CD14-positive monocyte (primary cell): ENCODE measurements at regions not wholly inside any gene's neighbourhood (a gene's known extent, or its start where the extent isn't known, plus 50 kb on each side); places are given as distances from the start of the nearest gene placed in this dataset.

Source experiments
- DNase-seq, 3 donors: peaks; one replicate each; pipeline ENCODE4 v3.0.0-alpha.2; 2011 to 2022
- H2AFZ ChIP-seq: 2 replicates; pipeline ENCODE4 v1.6.0; 2012; ENCODE audit warnings: mild to moderate bottlenecking, low read depth, low read length, inconsistent platforms; ENCODE audit not compliant: insufficient read depth, poor library complexity, severe bottlenecking
- H3K27ac ChIP-seq, 2 donors: 1 replicate in 1 of 2; 2 replicates in 1 of 2; pipeline ENCODE4 v1.5.1; 2012 to 2013; ENCODE audit warnings: low read length in 2 of 2, control low read depth in 1 of 2, inconsistent platforms in 1 of 2, low read depth in 1 of 2, mild to moderate bottlenecking in 1 of 2
- H3K27me3 ChIP-seq, 2 donors: one replicate each; pipeline versions ENCODE4 v1.6.0 to v1.6.1; 2011 to 2013; ENCODE audit warnings: low read length in 2 of 2; ENCODE audit not compliant: control insufficient read depth in 2 of 2, insufficient read depth in 2 of 2
- H3K36me3 ChIP-seq, 2 donors: replicated peaks in 1 of 2; 1 replicate in 1 of 2; 2 replicates in 1 of 2; pipeline versions ENCODE4 v1.5.1 to v1.6.1; 2012 to 2013; ENCODE audit warnings: low read length in 2 of 2, control low read depth in 1 of 2, inconsistent platforms in 1 of 2, mild to moderate bottlenecking in 1 of 2; ENCODE audit not compliant: insufficient read depth in 2 of 2, control insufficient read depth in 1 of 2
- H3K4me1 ChIP-seq, 2 donors: 1 replicate in 1 of 2; 2 replicates in 1 of 2; pipeline versions ENCODE4 v1.5.1 to v1.6.1; 2012 to 2013; ENCODE audit warnings: low read length in 2 of 2, control low read depth in 1 of 2, inconsistent platforms in 1 of 2, mild to moderate bottlenecking in 1 of 2, moderate library complexity in 1 of 2; ENCODE audit not compliant: insufficient read depth in 2 of 2, control insufficient read depth in 1 of 2
- H3K4me2 ChIP-seq: replicated peaks from 2 replicates; pipeline ENCODE3; 2012; ENCODE audit warnings: low read length, moderate library complexity, mild to moderate bottlenecking; ENCODE audit not compliant: poor library complexity, severe bottlenecking; ENCODE audit errors: extremely low read depth
- H3K4me3 ChIP-seq, 3 experiments: fragments of 200-600 bp in 1 of 3; sonication (generic) in 1 of 3; replicated peaks in 1 of 3; 1 replicate in 2 of 3; 2 replicates in 1 of 3; pipeline ENCODE4 v1.5.1; 2011 to 2013; ENCODE audit warnings: low read length in 3 of 3, mild to moderate bottlenecking in 3 of 3, control low read depth in 2 of 3, low read depth in 2 of 3, inconsistent platforms in 1 of 3, moderate library complexity in 1 of 3
- H3K79me2 ChIP-seq: 2 replicates; pipeline ENCODE4 v1.6.0; 2012; ENCODE audit warnings: mild to moderate bottlenecking, control low read depth, inconsistent platforms, low read length, moderate library complexity; ENCODE audit not compliant: insufficient read depth
- H3K9ac ChIP-seq: 2 replicates; pipeline ENCODE4 v1.6.0; 2017; ENCODE audit warnings: low read length, mild to moderate bottlenecking; ENCODE audit not compliant: insufficient read depth, poor library complexity, severe bottlenecking
- H3K9me3 ChIP-seq, 2 donors: replicated peaks in 1 of 2; 1 replicate in 1 of 2; 2 replicates in 1 of 2; pipeline versions ENCODE4 v1.5.1 to v1.6.1; 2012 to 2013; ENCODE audit warnings: low read length in 2 of 2, control low read depth in 1 of 2; ENCODE audit not compliant: control insufficient read depth in 1 of 2, insufficient read depth in 1 of 2
- H4K20me1 ChIP-seq: 2 replicates; pipeline ENCODE4 v1.6.0; 2012; ENCODE audit warnings: mild to moderate bottlenecking, low read length, control low read depth, moderate library complexity; ENCODE audit not compliant: insufficient read depth
- H3K27ac Mint-ChIP-seq, 7 donors: one replicate each; pipeline ENCODE4 v1.8.0; 2020; ENCODE audit warnings: mild to moderate bottlenecking in 7 of 7, mixed read lengths in 7 of 7, moderate library complexity in 6 of 7, inconsistent platforms in 2 of 7
- H3K27me3 Mint-ChIP-seq, 3 donors: one replicate each; pipeline ENCODE4 v1.8.0; 2021 to 2022; ENCODE audit warnings: low read depth in 3 of 3, mild to moderate bottlenecking in 3 of 3, mixed read lengths in 3 of 3, moderate library complexity in 3 of 3, inconsistent platforms in 1 of 3
- H3K36me3 Mint-ChIP-seq, 2 donors: one replicate each; pipeline ENCODE4 v1.8.0; 2020; ENCODE audit warnings: mixed read lengths in 2 of 2, inconsistent platforms in 1 of 2, mild to moderate bottlenecking in 1 of 2
- H3K4me1 Mint-ChIP-seq: one replicate; pipeline ENCODE4 v1.8.0; 2020; ENCODE audit warnings: mild to moderate bottlenecking, mixed read lengths
- H3K4me3 Mint-ChIP-seq, 2 donors: one replicate each; pipeline ENCODE4 v1.8.0; 2020; ENCODE audit warnings: mild to moderate bottlenecking in 2 of 2, mixed read lengths in 2 of 2, moderate library complexity in 1 of 2
- H3K9me3 Mint-ChIP-seq, 7 donors: one replicate each; pipeline ENCODE4 v1.8.0; 2020 to 2022; ENCODE audit warnings: mixed read lengths in 7 of 7, mild to moderate bottlenecking in 6 of 7, moderate library complexity in 6 of 7, inconsistent platforms in 2 of 7
- CTCF ChIP-seq: fragments of 200-600 bp; IDR thresholded peaks from one replicate; pipeline ENCODE4 v1.8.0; 2022; ENCODE audit warnings: antibody characterized with exemption, mild to moderate bottlenecking
- WGBS: methylation state at CpG from one replicate; pipeline ENCODE4 v1.1.5; 2013; ENCODE audit warnings: missing lambda C conversion rate; ENCODE audit not compliant: insufficient coverage; 5-methylcytosine and 5-hydroxymethylcytosine counted together
- intact Hi-C, 2 donors: fragments of 100-400 bp; cut with micrococcal nuclease; formaldehyde crosslinking; loops; one replicate each; pipeline versions ENCODE4 v1.15.0 to v1.15.1; 2023

GRCh38 chr10:64097391-64098122 lies 576.4 kb downstream of the REEP3 start:
- Histone ChIP-seq H3K27ac (no peak overlapping the region), H2AFZ (no peak overlapping the region), H3K4me1 (no peaks in the 10 kb centered on the region), H3K9ac (no peak overlapping the region), H3K79me2 (no peaks in the 10 kb centered on the region), H3K4me2 (no peak overlapping the region), H3K27me3 (no peaks in the 10 kb centered on the region), H4K20me1 (no peaks in the 10 kb centered on the region), H3K4me3 (no peak overlapping the region), H3K9me3 (no peaks in the 10 kb centered on the region), H3K36me3 (no peaks in the 10 kb centered on the region)
- no peak overlapping the region for H3K4me3 Mint-ChIP-seq
- peaks cover 1 to 4% (median 2%) of the 10 kb centered on the region in 3 donors for H3K27me3 Mint-ChIP-seq
- H3K36me3 Mint-ChIP-seq: no peaks in the 10 kb centered on the region
- no peak overlapping the region for H3K27ac Mint-ChIP-seq
- TF ChIP-seq CTCF: no peak
- DNase-seq: no peak
- WGBS: 100% methylated on average over 2 of the region's 9 CpGs
- H3K4me1 Mint-ChIP-seq: no peaks in the 10 kb centered on the region
- intact Hi-C loops: no loop called here
- peaks cover 0 to 2% (median 0%) of the 10 kb centered on the region in 7 donors for H3K9me3 Mint-ChIP-seq

GRCh38 chr10:64098994-64099393 lies 577.8 kb downstream of the REEP3 start:
- Histone ChIP-seq H3K27ac (no peak overlapping the region), H3K9me3 (no peaks in the 10 kb centered on the region), H4K20me1 (no peaks in the 10 kb centered on the region), H3K9ac (no peak overlapping the region), H3K36me3 (no peaks in the 10 kb centered on the region), H3K4me1 (no peaks in the 10 kb centered on the region), H2AFZ (no peak overlapping the region), H3K4me3 (no peak overlapping the region), H3K4me2 (no peak overlapping the region), H3K27me3 (no peaks in the 10 kb centered on the region), H3K79me2 (no peaks in the 10 kb centered on the region)
- Mint-ChIP-seq H3K9me3 (peaks cover 0 to 2% (median 0%) of the 10 kb centered on the region in 7 donors), H3K27me3 (peaks cover 1 to 2% (median 2%) of the 10 kb centered on the region in 3 donors), H3K36me3 (no peaks in the 10 kb centered on the region), H3K4me3 (no peak overlapping the region), H3K4me1 (no peaks in the 10 kb centered on the region), H3K27ac (peak overlapping the region in 1 of 7 donors; percentile 3)
- intact Hi-C loops: no loop called here
- no CpG with 5 or more reads among the region's 1 CpG for WGBS
- DNase-seq: no peak
- no peak for TF ChIP-seq CTCF
